Activated CD8-positive, alpha-beta memory T cell treated with anti-CD3 and anti-CD28 coated beads for 4 hours (primary cell): ENCODE measurements at regions not wholly inside any gene's neighbourhood (a gene's known extent, or its start where the extent isn't known, plus 50 kb on each side); places are given as distances from the start of the nearest gene placed in this dataset.

Experiments
- DNase-seq, 2 donors: peaks; one replicate each; pipeline ENCODE4 v3.0.0-alpha.2; 2020; ENCODE audit warnings: low read depth in 2 of 2

GRCh38 chr2:160916300-160916699, 243.9 kb upstream of the TANK start:
- no peak for DNase-seq

GRCh38 chr2:160917850-160918249, 242.4 kb upstream of the TANK start:
- no peak for DNase-seq

GRCh38 chr2:160918258-160918657, 242.0 kb upstream of the TANK start:
- DNase-seq, result no peak

GRCh38 chr2:160918906-160919503, 241.2 kb upstream of the TANK start:
- DNase-seq, result no peak

- no peak for DNase-seq
Measured at GRCh38 chr2:160920061-160920460, 240.2 kb upstream of the TANK start.

- DNase-seq, result no peak
Measured at GRCh38 chr2:160920791-160921303, 239.4 kb upstream of the TANK start.

GRCh38 chr2:160921386-160921964, 238.8 kb upstream of the TANK start:
- DNase-seq, result no peak

- DNase-seq, result no peak
Measured at GRCh38 chr2:160924936-160925353, 235.3 kb upstream of the TANK start.

- no peak for DNase-seq
Measured at GRCh38 chr2:160925956-160926355, 234.3 kb upstream of the TANK start.

- DNase-seq, result no peak
Measured at GRCh38 chr2:160927324-160927723, 232.9 kb upstream of the TANK start.

- no peak for DNase-seq
Measured at GRCh38 chr2:160928854-160929301, 231.3 kb upstream of the TANK start.

GRCh38 chr2:160931531-160931930, 228.7 kb upstream of the TANK start:
- DNase-seq, result no peak

- no peak for DNase-seq
Measured at GRCh38 chr2:160932960-160933359, 227.3 kb upstream of the TANK start.

- DNase-seq, result no peak
Measured at GRCh38 chr2:160934263-160934662, 226.0 kb upstream of the TANK start.

- DNase-seq, result no peak
Measured at GRCh38 chr2:160934991-160935390, 225.2 kb upstream of the TANK start.

- DNase-seq, result no peak
Measured at GRCh38 chr2:160936044-160936806, 224.0 kb upstream of the TANK start.

- no peak for DNase-seq
Measured at GRCh38 chr2:160940271-160940670, 220.0 kb upstream of the TANK start.

GRCh38 chr2:160940699-160941098, 219.5 kb upstream of the TANK start:
- DNase-seq, result no peak

- no peak for DNase-seq
Measured at GRCh38 chr2:160941290-160941846, 218.9 kb upstream of the TANK start.

GRCh38 chr2:160942476-160943142, 217.6 kb upstream of the TANK start:
- no peak for DNase-seq

- no peak for DNase-seq
Measured at GRCh38 chr2:160943414-160943813, 216.8 kb upstream of the TANK start.
